A549 (cell line): ENCODE measurements at regions not wholly inside any gene's neighbourhood (a gene's known extent, or its start where the extent isn't known, plus 50 kb on each side); places are given as distances from the start of the nearest gene placed in this dataset.

Source experiments
- ATAC-seq, 2 experiments: fragments of 200-7000 bp in 1 of 2; fragments of >200 bp in 1 of 2; cut with Nextera tagmentation in 1 of 2; cut with Tn5 transposase in 1 of 2; 3 replicates each; pipeline versions ENCODE4 v1.8.0 to v1.9.1; 2018 to 2020; ENCODE audit warnings: mild to moderate bottlenecking in 1 of 2, moderate library complexity in 1 of 2
- CTCF ChIA-PET: fragments of 300-600 bp; sonication (Branson Sonifier 250); formaldehyde crosslinking; extraction: SDS; loops from one replicate; lab custom pipeline; 2021; ENCODE audit warnings: antibody characterized with exemption, inconsistent platforms; lab: Yijun Ruan, JAX
- POLR2A ChIA-PET: fragments of 350-600 bp; formaldehyde crosslinking; extraction: SDS; loops from one replicate; lab custom pipeline; 2021; ENCODE audit warnings: antibody characterized with exemption, inconsistent platforms; lab: Yijun Ruan, JAX
- DNase-seq, 2 experiments: peaks; one replicate each; pipeline versions ENCODE4 v3.0.0 to v3.0.0-alpha.2; 2011 to 2016; ENCODE audit warnings: low read depth in 1 of 2, low spot score in 1 of 2
- FAIRE-seq: peaks from 2 replicates; lab custom pipeline; 2011; peaks lifted over from hg19 to GRCh38; lab: Jason Lieb, UNC
- H3K27ac ChIP-seq, 2 experiments: fragments of >200 bp; sonication (Bioruptor Twin); formaldehyde crosslinking; 3 replicates each; pipeline ENCODE4 v1.5.1; 2016 to 2017
- H3K4me1 ChIP-seq: fragments of >200 bp; sonication (Bioruptor Twin); formaldehyde crosslinking; 3 replicates; pipeline ENCODE4 v1.6.1; 2016
- H3K4me2 ChIP-seq: fragments of >200 bp; sonication (Bioruptor Twin); formaldehyde crosslinking; 3 replicates; pipeline ENCODE4 v1.6.1; 2016
- H3K4me3 ChIP-seq: fragments of >200 bp; sonication (Bioruptor Twin); formaldehyde crosslinking; 3 replicates; pipeline ENCODE4 v1.5.1; 2016
- H3K9me3 ChIP-seq: fragments of >200 bp; sonication (Bioruptor Twin); formaldehyde crosslinking; 3 replicates; pipeline ENCODE4 v1.6.1; 2016
- ATOH8 ChIP-seq: fragments of 250-450 bp; sonication (Bioruptor Pico); IDR thresholded peaks from 2 replicates; pipeline ENCODE4 v1.5.0; 2020; ENCODE audit warnings: low read depth, mild to moderate bottlenecking, moderate library complexity
- BCL3 ChIP-seq: fragments of >200 bp; sonication (Bioruptor Twin); formaldehyde crosslinking; IDR thresholded peaks from 3 replicates; pipeline ENCODE4 v1.6.1; 2016
- CEBPB ChIP-seq, 2 experiments: fragments of >200 bp in 1 of 2; sonication (Bioruptor Twin) in 1 of 2; formaldehyde crosslinking in 1 of 2; IDR thresholded peaks; 2 replicates each; pipeline ENCODE4 v1.6.1; 2012 to 2016
- EHMT2 ChIP-seq: fragments of 200-600 bp; sonication (generic); IDR thresholded peaks from 2 replicates; pipeline ENCODE4 v1.6.1; 2016; ENCODE audit warnings: antibody characterized with exemption, low read depth, mild to moderate bottlenecking, moderate library complexity
- ELK1 ChIP-seq: fragments of 150-350 bp; IDR thresholded peaks from 2 replicates; pipeline ENCODE4 v1.6.1; 2014; ENCODE audit warnings: low read depth, mild to moderate bottlenecking, low read length
- FOSB ChIP-seq: fragments of 250-450 bp; sonication (Bioruptor Pico); IDR thresholded peaks from 2 replicates; pipeline ENCODE4 v1.5.0; 2020; ENCODE audit warnings: mild to moderate bottlenecking, moderate library complexity
- FOSL2 ChIP-seq, 2 experiments: fragments of 450-650 bp in 1 of 2; fragments of >200 bp in 1 of 2; sonication (Bioruptor Twin) in 1 of 2; formaldehyde crosslinking; IDR thresholded peaks; 2 replicates each; pipeline versions ENCODE4 v1.5.0 to v1.6.1; 2016 to 2020; ENCODE audit warnings: mild to moderate bottlenecking in 1 of 2, moderate library complexity in 1 of 2
- FOXS1 ChIP-seq: fragments of 250-450 bp; sonication (Bioruptor Pico); IDR thresholded peaks from 2 replicates; pipeline ENCODE4 v1.5.0; 2020; ENCODE audit warnings: mild to moderate bottlenecking, moderate library complexity
- GATA3 ChIP-seq: IDR thresholded peaks from 2 replicates; pipeline ENCODE4 v1.6.1; 2012; ENCODE audit warnings: borderline replicate concordance
- HEYL ChIP-seq: fragments of 250-450 bp; sonication (Bioruptor Pico); IDR thresholded peaks from 2 replicates; pipeline ENCODE4 v1.8.0; 2021; ENCODE audit warnings: mild to moderate bottlenecking, moderate library complexity
- HOXB13 ChIP-seq: fragments of 250-450 bp; sonication (Bioruptor Pico); IDR thresholded peaks from 2 replicates; pipeline ENCODE4 v1.5.0; 2020; ENCODE audit warnings: low read depth, mild to moderate bottlenecking, moderate library complexity
- JUNB ChIP-seq: fragments of >200 bp; sonication (Bioruptor Twin); formaldehyde crosslinking; IDR thresholded peaks from 2 replicates; pipeline ENCODE4 v1.6.1; 2016
- KDM1A ChIP-seq: fragments of 200-600 bp; sonication (generic); IDR thresholded peaks from 2 replicates; pipeline ENCODE4 v1.6.1; 2016; ENCODE audit warnings: low read depth, mild to moderate bottlenecking
- KDM5A ChIP-seq: fragments of 200-600 bp; sonication (generic); IDR thresholded peaks from 2 replicates; pipeline ENCODE4 v1.6.1; 2016; ENCODE audit warnings: antibody characterized with exemption, mild to moderate bottlenecking
- MYC ChIP-seq: IDR thresholded peaks from 2 replicates; pipeline ENCODE4 v1.6.1; 2012; ENCODE audit warnings: mild to moderate bottlenecking, inconsistent platforms, low read length, improper control_type of control experiment, borderline replicate concordance
- RCOR1 ChIP-seq: fragments of 150-350 bp; IDR thresholded peaks from 2 replicates; pipeline ENCODE4 v1.6.1; 2014; ENCODE audit warnings: antibody characterized with exemption, low read length, low read depth
- SMC3 ChIP-seq: fragments of >200 bp; sonication (Bioruptor Twin); formaldehyde crosslinking; IDR thresholded peaks from 3 replicates; pipeline ENCODE4 v1.6.1; 2018; ENCODE audit warnings: inconsistent platforms
- TFCP2L1 ChIP-seq: fragments of 250-450 bp; sonication (Bioruptor Pico); IDR thresholded peaks from 2 replicates; pipeline ENCODE4 v1.5.0; 2021; ENCODE audit warnings: mild to moderate bottlenecking
- ZC3H11A ChIP-seq: fragments of 450-650 bp; IDR thresholded peaks from 2 replicates; pipeline ENCODE4 v1.6.1; 2014; ENCODE audit warnings: antibody characterized with exemption, mild to moderate bottlenecking
- ZNF302 ChIP-seq: fragments of 250-450 bp; sonication (Bioruptor Pico); IDR thresholded peaks from 2 replicates; pipeline ENCODE4 v1.9.0; 2021; ENCODE audit warnings: inconsistent platforms, mild to moderate bottlenecking, moderate library complexity
- WGBS: methylation state at CpG from one replicate; pipeline ENCODE4 v1.1.6; 2017; ENCODE audit errors: missing lambda C conversion rate; 5-methylcytosine and 5-hydroxymethylcytosine counted together

- TF ChIP-seq ZC3H11A (no peak), MYC (no peak)
These were observed 764.9 kb downstream of the TMEM182 start (continued) for GRCh38 chr2:103526757-103527156.

DNA sequence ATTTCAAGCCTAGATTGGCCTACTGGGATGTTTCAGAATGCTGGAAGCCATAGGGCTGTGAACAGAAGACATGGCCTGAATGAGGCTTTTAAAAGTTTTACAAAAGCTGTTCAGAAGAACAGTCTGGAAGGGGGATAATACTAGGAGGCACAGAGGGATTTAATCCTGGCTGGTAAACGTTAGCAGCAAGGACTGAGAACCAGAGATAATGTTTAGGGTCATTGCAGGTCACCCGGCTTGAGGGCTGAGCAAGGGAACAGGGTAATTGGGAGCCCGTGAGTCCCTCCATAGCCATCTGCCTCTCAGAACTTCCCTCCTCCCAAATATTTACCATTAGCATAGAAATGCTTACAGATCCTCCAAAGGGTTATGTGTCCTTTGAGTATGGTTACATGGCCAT lies 765.4 kb downstream of the TMEM182 start:
- WGBS = 11% methylated on average over 3 of the region's 3 CpGs
- TF ChIP-seq FOXS1 (CRISPR knock-in tag) = no peak
- TF ChIP-seq HEYL (CRISPR knock-in tag) = no peak
- TF ChIP-seq RCOR1 = no peak
- TF ChIP-seq FOSB (CRISPR knock-in tag) = no peak
- no peak for TF ChIP-seq GATA3
- no peak for TF ChIP-seq KDM5A
- TF ChIP-seq BCL3 = no peak
- TF ChIP-seq SMC3 = no peak
- TF ChIP-seq ATOH8 (CRISPR knock-in tag) = no peak
- TF ChIP-seq KDM1A = no peak
- TF ChIP-seq FOSL2 (IDR thresholded peaks at IDR 0.05) = no peak
- no peak for TF ChIP-seq FOSL2 (CRISPR knock-in tag; IDR thresholded peaks at IDR 0.05)
- no peak for ATAC-seq
- Histone ChIP-seq H3K27ac (no peak overlapping the region), H3K9me3 (no peaks in the 10 kb centered on the region), H3K4me3 (no peak overlapping the region), H3K4me1 (no peaks in the 10 kb centered on the region), H3K4me2 (no peak overlapping the region)
- no peak for FAIRE-seq
- CTCF ChIA-PET = no interaction called here
- POLR2A ChIA-PET = no interaction called here
- DNase-seq = no peak

GRCh38 chr2:103529798-103530502 lies 768.1 kb downstream of the TMEM182 start:
- Histone ChIP-seq H3K9me3 (no peaks in the 10 kb centered on the region), H3K27ac (no peak overlapping the region), H3K4me2 (no peak overlapping the region), H3K4me3 (no peak overlapping the region), H3K4me1 (no peaks in the 10 kb centered on the region)
- TF ChIP-seq GATA3 (no peak), ZNF302 (no peak), HEYL (CRISPR knock-in tag) (no peak), EHMT2 (no peak), ELK1 (no peak), JUNB (no peak), FOSB (CRISPR knock-in tag) (no peak), TFCP2L1 (CRISPR knock-in tag) (no peak), HOXB13 (CRISPR knock-in tag) (no peak), CEBPB (IDR thresholded peaks at IDR 0.05) (no peak)
- FAIRE-seq (no peak), DNase-seq (no peak), ATAC-seq (no peak)
- 16% methylated on average over 5 of the region's 5 CpGs for WGBS
- CTCF ChIA-PET = no interaction called here
- POLR2A ChIA-PET = no interaction called here
